ENCODE measurements at regions not wholly inside any gene's neighbourhood (a gene's known extent, or its start where the extent isn't known, plus 50 kb on each side); places are given as distances from the start of the nearest gene placed in this dataset.

DNA sequence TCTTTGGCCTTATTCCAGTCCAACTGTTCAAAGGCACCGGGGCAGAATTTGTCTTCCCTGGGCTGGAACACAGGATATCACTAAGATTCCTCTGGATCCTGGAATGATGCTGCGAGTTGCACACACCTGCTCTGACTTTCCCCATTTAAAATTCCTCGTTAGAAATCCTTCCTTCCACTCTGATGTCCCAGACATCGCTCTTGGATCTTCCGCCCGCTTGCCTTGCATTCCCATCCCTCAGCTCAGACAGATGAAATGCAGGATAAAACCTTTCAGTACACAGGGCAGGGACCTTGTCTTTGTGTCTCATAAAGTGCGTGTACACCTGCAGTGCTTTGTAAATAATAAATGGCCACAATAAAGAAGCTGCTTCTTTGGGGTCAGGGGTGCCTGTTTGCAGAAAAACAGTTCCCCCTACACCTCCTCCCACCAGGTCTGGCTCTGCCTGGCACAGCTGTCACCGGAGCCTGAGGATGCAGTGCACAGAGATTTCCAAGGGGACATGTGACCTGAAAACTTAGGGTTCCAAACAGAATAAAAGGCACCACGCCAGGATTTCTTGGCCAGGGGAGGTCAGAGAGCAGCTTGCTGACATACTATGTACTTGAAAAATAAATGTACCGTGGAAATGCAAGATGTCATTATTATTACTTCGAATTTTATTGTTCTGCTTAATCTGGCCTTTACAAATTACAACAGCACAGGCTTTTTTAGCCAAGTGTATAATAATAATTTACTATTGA lies 62.9 kb upstream of the SYT6 start:
- intact Hi-C loops (cut with DNase I) = loop anchor here in 1 of 10 donors (5.0 kb wide), 1 partner anchor 266 kb away; no protein-coding TSS in a partner anchor
- H3K27ac ChIP-seq = no peak overlapping the region
- DNase-seq (no peak), ATAC-seq (no peak)
- no peaks in the 10 kb centered on the region for H3K36me3 ChIP-seq
- WGBS, 4 donors = 73 to 75% (median 74%) methylated on average over 11 of the region's 11 CpGs
- no peak overlapping the region for H3K4me3 ChIP-seq
- TF ChIP-seq, protein P1, sequence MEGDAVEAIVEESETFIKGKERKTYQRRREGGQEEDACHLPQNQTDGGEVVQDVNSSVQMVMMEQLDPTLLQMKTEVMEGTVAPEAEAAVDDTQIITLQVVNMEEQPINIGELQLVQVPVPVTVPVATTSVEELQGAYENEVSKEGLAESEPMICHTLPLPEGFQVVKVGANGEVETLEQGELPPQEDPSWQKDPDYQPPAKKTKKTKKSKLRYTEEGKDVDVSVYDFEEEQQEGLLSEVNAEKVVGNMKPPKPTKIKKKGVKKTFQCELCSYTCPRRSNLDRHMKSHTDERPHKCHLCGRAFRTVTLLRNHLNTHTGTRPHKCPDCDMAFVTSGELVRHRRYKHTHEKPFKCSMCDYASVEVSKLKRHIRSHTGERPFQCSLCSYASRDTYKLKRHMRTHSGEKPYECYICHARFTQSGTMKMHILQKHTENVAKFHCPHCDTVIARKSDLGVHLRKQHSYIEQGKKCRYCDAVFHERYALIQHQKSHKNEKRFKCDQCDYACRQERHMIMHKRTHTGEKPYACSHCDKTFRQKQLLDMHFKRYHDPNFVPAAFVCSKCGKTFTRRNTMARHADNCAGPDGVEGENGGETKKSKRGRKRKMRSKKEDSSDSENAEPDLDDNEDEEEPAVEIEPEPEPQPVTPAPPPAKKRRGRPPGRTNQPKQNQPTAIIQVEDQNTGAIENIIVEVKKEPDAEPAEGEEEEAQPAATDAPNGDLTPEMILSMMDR (IDR thresholded peaks at IDR 0.05) = no peak
- peaks cover 0 to 17% (median 0%) of the 10 kb centered on the region in 12 donors for H3K4me1 ChIP-seq
- H3K9me3 ChIP-seq = no peaks in the 10 kb centered on the region
- peaks cover 0 to 5% (median 0%) of the 10 kb centered on the region in 9 donors for H3K27me3 ChIP-seq

DNA sequence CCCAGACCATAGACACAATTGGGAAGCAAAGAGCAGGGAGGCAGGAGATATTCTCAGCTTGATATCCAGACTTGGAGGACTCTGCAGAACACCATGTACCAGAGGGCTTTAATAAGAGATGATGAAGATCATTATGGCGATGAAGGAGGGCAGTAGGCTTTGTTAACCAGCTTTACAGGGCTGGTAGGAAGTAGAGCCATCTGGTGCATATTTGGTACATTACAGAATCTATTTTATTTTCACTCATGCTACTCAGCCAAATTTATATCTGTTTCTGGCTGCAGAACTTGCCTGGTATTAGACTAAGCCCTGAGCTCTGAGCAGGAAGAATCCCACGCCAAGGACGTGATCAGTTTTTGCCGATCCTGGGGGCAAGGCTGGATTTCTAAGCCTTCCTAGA lies 61.8 kb upstream of the SYT6 start:
- Histone ChIP-seq H3K4me1 (peaks cover 0 to 17% (median 0%) of the 10 kb centered on the region in 12 donors), H3K27ac (no peak overlapping the region), H3K27me3 (peaks cover 0 to 5% (median 0%) of the 10 kb centered on the region in 9 donors), H3K9me3 (no peaks in the 10 kb centered on the region), H3K4me3 (no peak overlapping the region), H3K36me3 (no peaks in the 10 kb centered on the region)
- TF ChIP-seq, protein P1 (IDR thresholded peaks at IDR 0.05) = no peak
- TF ChIP-seq POLR2A (IDR thresholded peaks at IDR 0.05) = no peak
- 77 to 83% (median 81%) methylated on average over 4 of the region's 4 CpGs for WGBS, 4 donors
- no peak for DNase-seq
- ATAC-seq = no peak
- intact Hi-C loops (cut with DNase I) = loop anchor here in 1 of 10 donors (5.0 kb wide), 1 partner anchor 267 kb away; no protein-coding TSS in a partner anchor

DNA sequence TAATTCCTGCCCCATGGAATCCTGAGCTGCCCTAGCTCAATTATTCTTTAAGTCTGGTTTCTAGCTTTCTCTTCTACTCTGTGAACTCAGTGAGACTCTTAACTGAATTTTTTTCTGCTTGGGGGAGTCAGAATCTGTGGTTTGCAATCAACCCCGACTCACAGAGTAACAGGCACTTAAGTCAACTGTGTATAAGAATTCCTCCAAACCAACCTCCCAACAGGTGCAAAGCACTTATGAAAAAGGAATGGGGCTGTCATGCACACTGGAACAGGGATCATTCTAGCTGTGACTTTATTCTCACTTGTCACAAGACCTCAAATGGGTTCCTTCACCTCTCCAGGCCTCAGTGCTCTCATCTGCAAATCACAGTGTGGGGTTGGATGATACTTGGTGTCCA lies 60.3 kb upstream of the SYT6 start:
- TF ChIP-seq, protein P1 (IDR thresholded peaks at IDR 0.05) = no peak
- TF ChIP-seq POLR2A (IDR thresholded peaks at IDR 0.05) = no peak
- WGBS, 4 donors = 91 to 100% (median 98%) methylated on average over 1 of the region's 1 CpG
- Histone ChIP-seq H3K4me1 (peaks cover 0 to 10% (median 0%) of the 10 kb centered on the region in 12 donors), H3K27me3 (peaks cover 0 to 14% (median 0%) of the 10 kb centered on the region in 9 donors), H3K9me3 (no peaks in the 10 kb centered on the region), H3K27ac (no peak overlapping the region), H3K36me3 (no peaks in the 10 kb centered on the region), H3K4me3 (no peak overlapping the region)
- DNase-seq (no peak), ATAC-seq (no peak)
- intact Hi-C loops (cut with DNase I) = no loop called here

DNA sequence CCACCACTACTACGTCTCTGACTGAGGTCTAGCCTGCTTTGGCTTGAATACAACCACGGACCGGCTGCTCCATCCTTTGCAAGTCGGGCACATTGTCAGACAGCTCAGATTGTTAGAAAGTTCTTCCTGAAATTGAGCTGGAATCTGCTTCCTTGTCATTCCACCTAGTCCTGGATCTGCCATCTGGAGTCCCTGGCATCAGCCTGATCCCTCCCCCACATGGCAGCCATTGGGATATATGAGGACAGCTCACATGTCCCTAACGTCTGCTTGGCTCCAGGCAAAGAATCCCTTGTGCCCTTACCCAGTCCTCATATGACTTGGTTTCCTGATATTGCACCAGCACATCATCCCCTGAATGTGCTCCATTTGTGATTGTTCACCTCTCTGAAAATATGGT lies 56.3 kb upstream of the SYT6 start:
- intact Hi-C loops (cut with DNase I) = no loop called here
- H3K9me3 ChIP-seq = no peaks in the 10 kb centered on the region
- peaks cover 0 to 42% (median 8%) of the 10 kb centered on the region in 9 donors for H3K27me3 ChIP-seq
- DNase-seq (no peak), ATAC-seq (no peak)
- no peak overlapping the region for H3K4me3 ChIP-seq
- no peak overlapping the region for H3K27ac ChIP-seq
- 78 to 85% (median 82%) methylated on average over 5 of the region's 5 CpGs for WGBS, 4 donors
- TF ChIP-seq, protein P1 (IDR thresholded peaks at IDR 0.05) = no peak
- no peak for TF ChIP-seq POLR2A (IDR thresholded peaks at IDR 0.05)
- H3K4me1 ChIP-seq = no peaks in the 10 kb centered on the region
- no peaks in the 10 kb centered on the region for H3K36me3 ChIP-seq
